HFFc6 (cell line): ENCODE measurements at regions not wholly inside any gene's neighbourhood (a gene's known extent, or its start where the extent isn't known, plus 50 kb on each side); places are given as distances from the start of the nearest gene placed in this dataset.
"Not testable (repeated sequence)": the region's sequence is repeated elsewhere in the genome, so short reads cannot be mapped to it uniquely, and the experiment has no call there.

ENCODE experiments used
- DNase-seq: peaks from one replicate; pipeline ENCODE4 v3.0.0-alpha.2; 2018
- H3K27ac Mint-ChIP-seq: 2 replicates; pipeline ENCODE4 v1.8.0; 2020; ENCODE audit warnings: mild to moderate bottlenecking, mixed read lengths
- H3K27me3 Mint-ChIP-seq: 2 replicates; pipeline ENCODE4 v1.8.0; 2021; ENCODE audit warnings: mild to moderate bottlenecking, moderate library complexity, mixed read lengths; ENCODE audit not compliant: insufficient read depth
- H3K36me3 Mint-ChIP-seq: 2 replicates; pipeline ENCODE4 v1.8.0; 2021; ENCODE audit warnings: low read depth, mixed read lengths
- H3K4me1 Mint-ChIP-seq: 2 replicates; pipeline ENCODE4 v1.8.0; 2020; ENCODE audit warnings: low read depth, mixed read lengths
- H3K4me3 Mint-ChIP-seq: 2 replicates; pipeline ENCODE4 v1.8.0; 2020; ENCODE audit warnings: mild to moderate bottlenecking, moderate library complexity, mixed read lengths
- H3K9me3 Mint-ChIP-seq: 2 replicates; pipeline ENCODE4 v1.8.0; 2020; ENCODE audit warnings: mild to moderate bottlenecking, mixed read lengths
- TF ChIP-seq, protein P1 (sequence below): fragments of 200-600 bp; sonication (generic); IDR thresholded peaks from 2 replicates; pipeline ENCODE4 v1.5.0; 2021; ENCODE audit warnings: antibody characterized with exemption, mild to moderate bottlenecking

DNA sequence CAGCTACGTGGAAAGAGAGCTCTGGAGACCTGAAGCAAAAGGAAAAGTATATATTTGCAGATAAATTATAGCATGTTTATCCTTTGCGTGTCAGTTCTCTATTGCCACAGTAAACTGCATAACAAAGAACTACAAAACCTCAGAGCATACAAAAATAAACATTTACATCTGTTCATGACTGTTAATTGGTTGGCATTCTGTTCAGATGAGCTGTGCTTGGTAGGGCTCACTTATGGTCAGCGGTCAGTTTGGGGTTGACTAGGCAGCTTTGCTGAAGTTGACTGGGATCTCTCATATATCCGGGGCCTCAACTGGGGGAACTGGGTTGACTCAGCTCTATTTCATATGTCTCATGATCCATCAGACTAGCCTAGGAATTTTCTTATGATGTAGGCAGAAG, 257.7 kb downstream of the TLE1 start:
- TF ChIP-seq, protein P1, sequence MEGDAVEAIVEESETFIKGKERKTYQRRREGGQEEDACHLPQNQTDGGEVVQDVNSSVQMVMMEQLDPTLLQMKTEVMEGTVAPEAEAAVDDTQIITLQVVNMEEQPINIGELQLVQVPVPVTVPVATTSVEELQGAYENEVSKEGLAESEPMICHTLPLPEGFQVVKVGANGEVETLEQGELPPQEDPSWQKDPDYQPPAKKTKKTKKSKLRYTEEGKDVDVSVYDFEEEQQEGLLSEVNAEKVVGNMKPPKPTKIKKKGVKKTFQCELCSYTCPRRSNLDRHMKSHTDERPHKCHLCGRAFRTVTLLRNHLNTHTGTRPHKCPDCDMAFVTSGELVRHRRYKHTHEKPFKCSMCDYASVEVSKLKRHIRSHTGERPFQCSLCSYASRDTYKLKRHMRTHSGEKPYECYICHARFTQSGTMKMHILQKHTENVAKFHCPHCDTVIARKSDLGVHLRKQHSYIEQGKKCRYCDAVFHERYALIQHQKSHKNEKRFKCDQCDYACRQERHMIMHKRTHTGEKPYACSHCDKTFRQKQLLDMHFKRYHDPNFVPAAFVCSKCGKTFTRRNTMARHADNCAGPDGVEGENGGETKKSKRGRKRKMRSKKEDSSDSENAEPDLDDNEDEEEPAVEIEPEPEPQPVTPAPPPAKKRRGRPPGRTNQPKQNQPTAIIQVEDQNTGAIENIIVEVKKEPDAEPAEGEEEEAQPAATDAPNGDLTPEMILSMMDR, result no peak
- peak overlapping the region; percentile 83 for H3K4me3 Mint-ChIP-seq

DNA sequence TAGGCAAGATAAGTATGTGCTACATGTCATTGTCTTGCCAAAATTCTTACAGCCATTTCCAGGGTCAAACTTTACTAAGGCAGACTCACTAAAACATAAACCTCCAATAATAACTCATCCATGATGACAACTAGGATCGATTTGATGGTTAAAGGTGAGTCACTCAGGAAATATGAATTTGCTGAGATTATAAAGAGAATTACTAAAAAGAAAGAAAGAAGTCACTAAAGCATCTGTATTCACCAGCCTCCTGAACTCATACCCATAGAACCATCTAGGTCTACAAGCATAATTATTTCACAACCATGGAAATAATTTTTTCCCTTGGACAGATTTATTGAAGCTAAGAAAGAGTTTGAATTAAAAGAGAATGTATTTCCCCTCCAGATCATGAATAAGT, 258.6 kb downstream of the TLE1 start:
- H3K36me3 Mint-ChIP-seq, result peaks cover 20% of the 10 kb centered on the region
- H3K4me1 Mint-ChIP-seq, result peaks cover 22% of the 10 kb centered on the region
- H3K27me3 Mint-ChIP-seq, result peaks cover 2% of the 10 kb centered on the region
- DNase-seq, result peak; percentile 9
- H3K4me3 Mint-ChIP-seq, result peak overlapping the region; percentile 41; the same call in 1 of the 2 replicates
- TF ChIP-seq, protein P1, result no peak
- peaks cover 33% of the 10 kb centered on the region for H3K9me3 Mint-ChIP-seq
- H3K27ac Mint-ChIP-seq, result peak overlapping the region; percentile 89

More for the DNA sequence above, 257.7 kb downstream of the TLE1 start:
- DNase-seq, result peak; percentile 99
- peaks cover 29% of the 10 kb centered on the region for H3K9me3 Mint-ChIP-seq
- H3K27me3 Mint-ChIP-seq, result peaks cover 2% of the 10 kb centered on the region
- H3K4me1 Mint-ChIP-seq, result peaks cover 22% of the 10 kb centered on the region
- peak overlapping the region; percentile 89 for H3K27ac Mint-ChIP-seq
- H3K36me3 Mint-ChIP-seq, result peaks cover 16% of the 10 kb centered on the region

GRCh38 chr9:81427870-81428269, 261.5 kb downstream of the TLE1 start:
- Mint-ChIP-seq H3K4me3 (no peak overlapping the region), H3K9me3 (peaks cover 34% of the 10 kb centered on the region), H3K27ac (no peak overlapping the region), H3K4me1 (peaks cover 22% of the 10 kb centered on the region), H3K27me3 (no peaks in the 10 kb centered on the region; the same call in none of the 2 replicates), H3K36me3 (peaks cover 28% of the 10 kb centered on the region)
- TF ChIP-seq, protein P1, result no peak
- no peak for DNase-seq

- Mint-ChIP-seq H3K27ac (no peak overlapping the region), H3K4me1 (no peaks in the 10 kb centered on the region), H3K9me3 (peaks cover 29% of the 10 kb centered on the region), H3K27me3 (no peaks in the 10 kb centered on the region; the same call in 1 of the 2 replicates), H3K4me3 (no peak overlapping the region), H3K36me3 (peaks cover 19% of the 10 kb centered on the region)
- TF ChIP-seq, protein P1, result no peak
- no peak for DNase-seq
These were observed 264.9 kb downstream of the TLE1 start for GRCh38 chr9:81424431-81424830.

GRCh38 chr9:81423589-81424326, 265.6 kb downstream of the TLE1 start:
- no peaks in the 10 kb centered on the region; the same call in 1 of the 2 replicates for H3K27me3 Mint-ChIP-seq
- H3K4me1 Mint-ChIP-seq, result no peaks in the 10 kb centered on the region
- H3K27ac Mint-ChIP-seq, result no peak overlapping the region
- TF ChIP-seq, protein P1, result no peak
- H3K9me3 Mint-ChIP-seq, result peaks cover 29% of the 10 kb centered on the region
- no peak overlapping the region for H3K4me3 Mint-ChIP-seq
- no peak for DNase-seq
- peaks cover 23% of the 10 kb centered on the region for H3K36me3 Mint-ChIP-seq

- peaks cover 15% of the 10 kb centered on the region for H3K9me3 Mint-ChIP-seq
- H3K27me3 Mint-ChIP-seq, DNase-seq, H3K4me3 Mint-ChIP-seq, H3K27ac Mint-ChIP-seq: not testable (repeated sequence)
- peaks cover 16% of the 10 kb centered on the region; the same call in 1 of the 2 replicates for H3K36me3 Mint-ChIP-seq
- H3K4me1 Mint-ChIP-seq, result peaks cover 23% of the 10 kb centered on the region
These were observed 268.3 kb downstream of the TLE1 start for GRCh38 chr9:81421090-81421489.
